ENCODE measurements at regions not wholly inside any gene's neighbourhood (a gene's known extent, or its start where the extent isn't known, plus 50 kb on each side); places are given as distances from the start of the nearest gene placed in this dataset.

- DNase-seq (ENCODE audit: low read depth, low spot score) (no peak), ATAC-seq (no peak)
- H3K27ac ChIP-seq (ENCODE audit: low read length) = no peak overlapping the region
- TF ChIP-seq POLR2AphosphoS5 (IDR thresholded peaks at IDR 0.05; ENCODE audit: low read depth, low read length) (no peak), SIN3A (IDR thresholded peaks at IDR 0.05; ENCODE audit: borderline replicate concordance, insufficient read depth, low read depth, low read length) (no peak), CTCF (IDR thresholded peaks at IDR 0.05) (no peak), TCF7L2 (IDR thresholded peaks at IDR 0.05; ENCODE audit: low read depth, low read length) (no peak), REST (IDR thresholded peaks at IDR 0.05; ENCODE audit: insufficient read depth in 1 of 2, low read depth in 2 of 2, low read length in 1 of 2) (no peak)
- H3K9me3 ChIP-seq (ENCODE audit: control insufficient read depth, insufficient read depth, low read depth, low read length) = no peaks in the 10 kb centered on the region; the same call in 1 of the 2 replicates
- no TSS peak for BruUV-seq (replicated peaks)
- H3K4me1 ChIP-seq (ENCODE audit: control insufficient read depth, insufficient read depth, low read length) = no peaks in the 10 kb centered on the region
- ChIA-PET POLR2A (no interaction called here), CTCF (no interaction called here)
- in situ Hi-C loops (cut with HindIII; ENCODE audit: low pct_unique_long_range_greater_than_20kb, low sequenced_read_pairs) (no loop called here), intact Hi-C loops (cut with micrococcal nuclease; ENCODE audit: unreplicated experiment) (no loop called here)
- no peak overlapping the region for H3K4me3 ChIP-seq (ENCODE audit: low read depth in 2 of 2, low read length in 2 of 2)
- H3K27me3 ChIP-seq (ENCODE audit: control insufficient read depth, insufficient read depth, low read length) = no peaks in the 10 kb centered on the region
- no peaks in the 10 kb centered on the region for H3K36me3 ChIP-seq (ENCODE audit: control insufficient read depth, insufficient read depth, low read length)
Observed at GRCh38 chr10:108653531-108653930, 1269.8 kb downstream of the XPNPEP1 start.

- intact Hi-C loops (cut with micrococcal nuclease; ENCODE audit: unreplicated experiment) = no loop called here
Observed at GRCh38 chr10:108639010-108639409, 1284.3 kb downstream of the XPNPEP1 start.

More at GRCh38 chr10:108639010-108639409, 1284.3 kb downstream of the XPNPEP1 start:
- no TSS peak for BruUV-seq (replicated peaks)
- CTCF ChIA-PET = no interaction called here
- POLR2A ChIA-PET = no interaction called here
- ATAC-seq = no peak
- DNase-seq (ENCODE audit: low read depth, low spot score) = no peak
- no peaks in the 10 kb centered on the region for H3K4me1 ChIP-seq (ENCODE audit: control insufficient read depth, insufficient read depth, low read length)
- H3K9me3 ChIP-seq (ENCODE audit: control insufficient read depth, insufficient read depth, low read depth, low read length) = no peaks in the 10 kb centered on the region
- H3K27ac ChIP-seq (ENCODE audit: low read length) = no peak overlapping the region
- in situ Hi-C loops (cut with HindIII; ENCODE audit: low pct_unique_long_range_greater_than_20kb, low sequenced_read_pairs) = no loop called here
- no peak for TF ChIP-seq POLR2AphosphoS5 (IDR thresholded peaks at IDR 0.05; ENCODE audit: low read depth, low read length)
- TF ChIP-seq REST (IDR thresholded peaks at IDR 0.05; ENCODE audit: insufficient read depth in 1 of 2, low read depth in 2 of 2, low read length in 1 of 2) = no peak
- TF ChIP-seq SIN3A (IDR thresholded peaks at IDR 0.05; ENCODE audit: borderline replicate concordance, insufficient read depth, low read depth, low read length) = no peak
- TF ChIP-seq TCF7L2 (IDR thresholded peaks at IDR 0.05; ENCODE audit: low read depth, low read length) = no peak
- TF ChIP-seq CTCF (IDR thresholded peaks at IDR 0.05) = no peak
- no peaks in the 10 kb centered on the region for H3K27me3 ChIP-seq (ENCODE audit: control insufficient read depth, insufficient read depth, low read length)
- H3K4me3 ChIP-seq (ENCODE audit: low read depth in 2 of 2, low read length in 2 of 2) = no peak overlapping the region
- no peaks in the 10 kb centered on the region for H3K36me3 ChIP-seq (ENCODE audit: control insufficient read depth, insufficient read depth, low read length)

All from Panc1 (cell line).